GM19455 (cell line): ENCODE measurements at regions not wholly inside any gene's neighbourhood (a gene's known extent, or its start where the extent isn't known, plus 50 kb on each side); places are given as distances from the start of the nearest gene placed in this dataset.

ENCODE experiments used
- ATAC-seq: cut with Tn5 transposase; IDR thresholded peaks from one replicate; pipeline ENCODE4 v1.9.1; 2021; ENCODE audit not compliant: unreplicated experiment

- no peak for ATAC-seq
Observed at GRCh38 chr11:121700968-121701367, 248.2 kb upstream of the SORL1-AS1 start.

DNA sequence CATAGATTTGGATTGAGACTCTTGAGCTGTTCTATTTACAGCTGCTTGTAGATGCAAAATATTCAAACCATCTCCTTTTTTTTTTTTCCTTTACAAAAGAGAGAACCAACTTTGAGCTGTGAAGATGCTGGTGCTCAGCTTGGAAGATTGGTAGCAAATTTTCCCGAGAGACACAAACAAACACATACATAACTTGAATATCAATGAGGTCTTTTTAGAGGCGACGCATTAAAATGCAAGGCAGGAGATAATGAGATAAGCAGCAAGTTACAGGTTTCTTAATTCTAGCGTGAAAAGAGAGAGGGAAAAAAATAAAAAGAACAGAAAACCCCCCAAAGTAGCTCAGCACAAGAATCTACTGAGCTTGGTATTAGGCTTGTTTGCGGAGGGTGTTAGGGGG, 247.0 kb upstream of the SORL1-AS1 start:
- no peak for ATAC-seq

DNA sequence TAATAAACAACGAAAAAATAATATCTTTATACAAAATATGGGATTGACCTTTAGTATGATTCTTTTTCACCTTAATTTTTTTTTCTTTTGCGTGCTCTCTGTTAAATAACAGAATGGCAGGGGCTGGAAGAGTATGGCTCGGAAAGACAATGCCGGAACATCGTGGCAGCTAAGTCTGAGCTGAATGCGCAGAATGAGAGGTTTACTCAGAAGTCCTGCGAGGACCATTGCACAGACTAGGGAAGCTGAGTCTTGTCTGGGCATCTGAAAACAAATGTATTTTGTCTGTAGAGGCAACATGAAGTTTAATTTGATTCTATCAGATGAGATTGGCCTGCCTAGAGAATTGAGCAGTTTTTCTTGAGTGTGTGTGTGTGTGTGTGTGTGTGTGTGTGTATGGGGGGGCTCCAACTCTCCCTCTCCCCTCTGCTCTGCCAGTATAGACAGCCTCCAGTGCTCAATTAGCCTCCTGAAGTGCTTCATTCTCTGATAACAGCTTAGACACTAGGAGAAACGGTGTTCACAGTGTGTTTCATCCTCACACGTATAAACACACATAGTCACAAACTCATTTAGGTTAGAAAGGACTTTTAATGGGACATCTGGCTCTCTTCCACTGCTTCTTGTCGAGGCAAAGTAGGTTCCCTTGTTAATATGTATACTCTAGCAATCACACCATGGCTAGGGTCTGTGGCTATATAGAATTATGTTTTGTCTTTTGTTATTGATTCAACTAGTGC, 244.3 kb upstream of the SORL1-AS1 start:
- no peak for ATAC-seq

DNA sequence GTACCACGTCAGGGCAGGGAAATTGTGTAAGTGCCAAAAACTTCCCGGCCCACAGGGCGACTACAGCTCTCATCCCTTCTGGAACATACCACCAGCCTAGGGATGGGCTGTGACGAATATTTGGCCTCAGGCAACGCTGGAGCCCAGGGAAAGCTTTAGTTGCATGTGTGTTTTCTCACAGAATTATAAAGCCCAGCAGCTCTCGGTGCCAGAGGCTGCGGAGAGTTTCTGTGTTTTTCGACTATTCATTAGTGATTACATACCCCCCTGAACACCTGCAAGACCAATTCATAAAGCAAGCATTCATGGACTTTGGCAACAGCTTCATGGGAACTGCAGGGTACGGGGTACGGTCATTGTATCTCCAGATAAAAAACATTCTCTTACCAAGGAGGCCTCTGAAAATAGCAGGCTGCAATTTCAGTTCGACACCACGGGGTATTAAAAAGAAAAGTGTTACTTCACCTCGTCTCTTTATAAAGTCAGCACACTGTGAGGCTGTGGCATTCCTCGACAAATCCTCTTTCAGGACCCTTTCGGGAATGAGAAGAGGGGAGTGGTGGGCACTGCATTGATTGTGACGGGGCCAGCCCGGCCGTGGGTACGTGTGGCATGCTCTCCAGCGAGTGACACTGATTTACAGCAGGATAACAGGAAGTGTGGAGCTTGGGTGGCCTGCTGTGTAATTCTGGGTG, 243.6 kb upstream of the SORL1-AS1 start:
- no peak for ATAC-seq

DNA sequence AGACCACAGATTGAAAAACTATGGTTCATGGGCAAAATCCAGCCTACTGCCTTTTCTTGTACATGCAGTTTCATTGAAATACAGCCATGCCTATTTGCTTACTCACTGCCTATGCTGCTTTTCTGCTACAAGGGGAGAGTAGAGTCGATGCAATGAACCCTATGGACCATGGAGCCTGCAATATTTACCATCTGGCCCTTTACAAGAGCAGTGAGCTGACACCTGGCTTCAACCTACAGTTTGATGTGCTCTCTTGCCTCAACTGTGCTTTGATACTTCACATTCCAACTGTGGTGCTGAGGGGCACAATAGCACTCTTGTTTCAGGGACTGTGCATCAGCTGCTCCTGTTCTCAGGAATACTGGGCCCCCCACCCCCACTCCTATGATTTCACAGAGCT, 239.5 kb upstream of the SORL1-AS1 start:
- no peak for ATAC-seq

DNA sequence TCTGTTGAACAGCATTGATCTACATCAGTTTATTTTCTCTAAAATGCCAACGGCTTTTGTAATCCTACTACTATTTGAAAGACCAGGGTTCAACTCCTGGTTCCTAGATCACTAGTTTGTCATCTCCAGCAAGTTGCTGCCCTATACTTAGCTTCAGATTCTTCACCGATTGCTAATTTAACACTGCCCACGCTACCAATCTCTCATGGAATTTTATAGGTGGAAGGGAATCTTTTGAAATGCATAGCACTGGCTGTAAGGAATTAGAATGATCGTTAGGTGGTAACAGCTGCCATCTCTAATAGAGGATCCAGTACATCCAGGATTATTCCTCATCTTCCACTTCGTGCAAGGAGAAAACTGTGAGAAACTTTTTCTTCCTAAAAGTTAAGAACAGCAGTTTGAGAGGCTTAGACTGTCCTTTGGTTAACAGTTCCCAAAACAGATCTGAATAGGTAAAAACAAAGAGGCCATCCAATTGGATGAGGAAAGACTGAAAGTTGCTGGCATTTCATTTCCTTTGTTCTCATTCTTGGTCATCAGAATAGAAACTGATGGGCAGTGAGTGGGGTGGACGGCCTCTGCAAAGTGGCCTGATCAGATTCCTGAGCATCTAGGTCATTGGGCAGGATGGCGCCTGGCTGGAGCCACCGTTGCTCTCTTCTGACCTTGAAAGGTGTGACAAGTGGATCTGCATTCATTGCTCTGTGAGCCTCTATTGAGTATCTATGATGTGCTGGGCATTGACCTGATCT, 236.3 kb upstream of the SORL1-AS1 start:
- ATAC-seq, result no peak

- no peak for ATAC-seq
Observed at GRCh38 chr11:121688055-121688491, 235.3 kb upstream of the SORL1-AS1 start.

GRCh38 chr11:121683791-121684190, 231.0 kb upstream of the SORL1-AS1 start:
- ATAC-seq, result no peak
